Keratinocyte (primary cell): ENCODE measurements at regions not wholly inside any gene's neighbourhood (a gene's known extent, or its start where the extent isn't known, plus 50 kb on each side); places are given as distances from the start of the nearest gene placed in this dataset.

ENCODE experiments used
- EZH2 ChIP-seq: IDR thresholded peaks from one replicate; pipeline ENCODE4 v1.6.1; 2012; ENCODE audit warnings: inconsistent platforms, mild to moderate bottlenecking, low read length, moderate library complexity
- TF ChIP-seq, protein P1 (sequence below), 3 experiments: IDR thresholded peaks in 1 of 3; conservative IDR thresholded peaks in 1 of 3; optimal IDR thresholded peaks in 1 of 3; 2 replicates in 2 of 3; 3 replicates in 1 of 3; pipeline versions ENCODE3 to v1.5.1; 2011; ENCODE audit warnings: low read length in 3 of 3, mild to moderate bottlenecking in 3 of 3, moderate library complexity in 2 of 3, control low read depth in 1 of 3, inconsistent platforms in 1 of 3; ENCODE audit not compliant: insufficient read depth in 2 of 3; ENCODE audit errors: extremely low read depth in 1 of 3

GRCh38 chr7:26007510-26007909, 144.5 kb upstream of the NFE2L3 start:
- TF ChIP-seq, protein P1, sequence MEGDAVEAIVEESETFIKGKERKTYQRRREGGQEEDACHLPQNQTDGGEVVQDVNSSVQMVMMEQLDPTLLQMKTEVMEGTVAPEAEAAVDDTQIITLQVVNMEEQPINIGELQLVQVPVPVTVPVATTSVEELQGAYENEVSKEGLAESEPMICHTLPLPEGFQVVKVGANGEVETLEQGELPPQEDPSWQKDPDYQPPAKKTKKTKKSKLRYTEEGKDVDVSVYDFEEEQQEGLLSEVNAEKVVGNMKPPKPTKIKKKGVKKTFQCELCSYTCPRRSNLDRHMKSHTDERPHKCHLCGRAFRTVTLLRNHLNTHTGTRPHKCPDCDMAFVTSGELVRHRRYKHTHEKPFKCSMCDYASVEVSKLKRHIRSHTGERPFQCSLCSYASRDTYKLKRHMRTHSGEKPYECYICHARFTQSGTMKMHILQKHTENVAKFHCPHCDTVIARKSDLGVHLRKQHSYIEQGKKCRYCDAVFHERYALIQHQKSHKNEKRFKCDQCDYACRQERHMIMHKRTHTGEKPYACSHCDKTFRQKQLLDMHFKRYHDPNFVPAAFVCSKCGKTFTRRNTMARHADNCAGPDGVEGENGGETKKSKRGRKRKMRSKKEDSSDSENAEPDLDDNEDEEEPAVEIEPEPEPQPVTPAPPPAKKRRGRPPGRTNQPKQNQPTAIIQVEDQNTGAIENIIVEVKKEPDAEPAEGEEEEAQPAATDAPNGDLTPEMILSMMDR (optimal IDR thresholded peaks at IDR 0.05 in 1 of 3, IDR thresholded peaks at IDR 0.05 in 1 of 3, conservative IDR thresholded peaks at IDR 0.05 in 1 of 3; ENCODE audit: extremely low read depth in 1 of 3, insufficient read depth in 2 of 3, low read length in 3 of 3): no peak
- no peak for TF ChIP-seq EZH2
